HL-60 (cell line): ENCODE measurements at regions not wholly inside any gene's neighbourhood (a gene's known extent, or its start where the extent isn't known, plus 50 kb on each side); places are given as distances from the start of the nearest gene placed in this dataset.

Experiments
- DNase-seq, 2 experiments: peaks; one replicate each; pipeline ENCODE4 v3.0.0-alpha.2; 2010 to 2020; ENCODE audit warnings: low read depth in 1 of 2, low spot score in 1 of 2
- H3K27ac ChIP-seq: fragments of 250-450 bp; sonication (Bioruptor Pico); replicated peaks from 2 replicates; pipeline ENCODE4 v1.5.1; 2020; ENCODE audit warnings: mild to moderate bottlenecking, moderate library complexity
- H3K27me3 ChIP-seq: fragments of 250-450 bp; sonication (Bioruptor Pico); 2 replicates; pipeline ENCODE4 v1.5.1; 2021; ENCODE audit warnings: mild to moderate bottlenecking, moderate library complexity; ENCODE audit not compliant: insufficient read depth, poor library complexity, severe bottlenecking
- H3K4me3 ChIP-seq: replicated peaks from 2 replicates; pipeline ENCODE4 v1.5.1; 2011; ENCODE audit warnings: mild to moderate bottlenecking, control low read depth, low read length; ENCODE audit not compliant: insufficient read depth
- GABPA ChIP-seq: IDR thresholded peaks from 2 replicates; pipeline ENCODE4 v1.6.1; 2012; ENCODE audit warnings: low read depth
- POLR2AphosphoS5 ChIP-seq: IDR thresholded peaks from 2 replicates; pipeline ENCODE4 v1.6.1; 2012; ENCODE audit warnings: low read depth
- SPI1 ChIP-seq: IDR thresholded peaks from 2 replicates; pipeline ENCODE4 v1.6.1; 2012; ENCODE audit warnings: low read depth, mild to moderate bottlenecking, borderline replicate concordance
- TF ChIP-seq, protein P1 (sequence below): IDR thresholded peaks from one replicate; pipeline ENCODE4 v1.5.1; 2011; ENCODE audit warnings: low read length, control low read depth, inconsistent platforms; ENCODE audit not compliant: insufficient read depth
- TF ChIP-seq, protein P2 (sequence below): IDR thresholded peaks from 2 replicates; pipeline ENCODE4 v1.6.1; 2012; ENCODE audit warnings: low read depth; ENCODE audit not compliant: insufficient replicate concordance

DNA sequence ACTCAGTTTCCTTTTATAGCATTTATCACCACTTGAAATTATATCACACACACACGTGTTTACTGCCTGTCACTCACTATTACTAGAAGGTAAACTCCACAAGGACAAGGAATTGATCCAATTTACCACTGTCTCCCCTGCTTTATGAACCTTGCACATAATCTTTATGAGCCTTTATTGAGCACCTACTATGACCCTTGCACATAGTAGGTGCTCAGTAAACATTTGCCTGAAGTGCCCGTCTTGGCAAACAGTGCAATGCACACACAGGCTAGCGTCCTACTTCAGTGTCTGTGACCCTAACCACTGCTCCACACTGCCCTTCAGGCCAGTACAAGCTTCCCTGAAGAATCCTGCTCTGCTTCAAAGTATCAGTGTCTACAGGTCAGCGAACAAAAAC lies 237.7 kb upstream of the TMC3 start:
- Histone ChIP-seq H3K27ac (no peak overlapping the region), H3K4me3 (no peak overlapping the region), H3K27me3 (no peaks in the 10 kb centered on the region)
- no peak for DNase-seq
- no peak for TF ChIP-seq POLR2AphosphoS5
- TF ChIP-seq, protein P1, sequence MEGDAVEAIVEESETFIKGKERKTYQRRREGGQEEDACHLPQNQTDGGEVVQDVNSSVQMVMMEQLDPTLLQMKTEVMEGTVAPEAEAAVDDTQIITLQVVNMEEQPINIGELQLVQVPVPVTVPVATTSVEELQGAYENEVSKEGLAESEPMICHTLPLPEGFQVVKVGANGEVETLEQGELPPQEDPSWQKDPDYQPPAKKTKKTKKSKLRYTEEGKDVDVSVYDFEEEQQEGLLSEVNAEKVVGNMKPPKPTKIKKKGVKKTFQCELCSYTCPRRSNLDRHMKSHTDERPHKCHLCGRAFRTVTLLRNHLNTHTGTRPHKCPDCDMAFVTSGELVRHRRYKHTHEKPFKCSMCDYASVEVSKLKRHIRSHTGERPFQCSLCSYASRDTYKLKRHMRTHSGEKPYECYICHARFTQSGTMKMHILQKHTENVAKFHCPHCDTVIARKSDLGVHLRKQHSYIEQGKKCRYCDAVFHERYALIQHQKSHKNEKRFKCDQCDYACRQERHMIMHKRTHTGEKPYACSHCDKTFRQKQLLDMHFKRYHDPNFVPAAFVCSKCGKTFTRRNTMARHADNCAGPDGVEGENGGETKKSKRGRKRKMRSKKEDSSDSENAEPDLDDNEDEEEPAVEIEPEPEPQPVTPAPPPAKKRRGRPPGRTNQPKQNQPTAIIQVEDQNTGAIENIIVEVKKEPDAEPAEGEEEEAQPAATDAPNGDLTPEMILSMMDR = no peak
- TF ChIP-seq GABPA = no peak
- no peak for TF ChIP-seq SPI1
- TF ChIP-seq, protein P2, sequence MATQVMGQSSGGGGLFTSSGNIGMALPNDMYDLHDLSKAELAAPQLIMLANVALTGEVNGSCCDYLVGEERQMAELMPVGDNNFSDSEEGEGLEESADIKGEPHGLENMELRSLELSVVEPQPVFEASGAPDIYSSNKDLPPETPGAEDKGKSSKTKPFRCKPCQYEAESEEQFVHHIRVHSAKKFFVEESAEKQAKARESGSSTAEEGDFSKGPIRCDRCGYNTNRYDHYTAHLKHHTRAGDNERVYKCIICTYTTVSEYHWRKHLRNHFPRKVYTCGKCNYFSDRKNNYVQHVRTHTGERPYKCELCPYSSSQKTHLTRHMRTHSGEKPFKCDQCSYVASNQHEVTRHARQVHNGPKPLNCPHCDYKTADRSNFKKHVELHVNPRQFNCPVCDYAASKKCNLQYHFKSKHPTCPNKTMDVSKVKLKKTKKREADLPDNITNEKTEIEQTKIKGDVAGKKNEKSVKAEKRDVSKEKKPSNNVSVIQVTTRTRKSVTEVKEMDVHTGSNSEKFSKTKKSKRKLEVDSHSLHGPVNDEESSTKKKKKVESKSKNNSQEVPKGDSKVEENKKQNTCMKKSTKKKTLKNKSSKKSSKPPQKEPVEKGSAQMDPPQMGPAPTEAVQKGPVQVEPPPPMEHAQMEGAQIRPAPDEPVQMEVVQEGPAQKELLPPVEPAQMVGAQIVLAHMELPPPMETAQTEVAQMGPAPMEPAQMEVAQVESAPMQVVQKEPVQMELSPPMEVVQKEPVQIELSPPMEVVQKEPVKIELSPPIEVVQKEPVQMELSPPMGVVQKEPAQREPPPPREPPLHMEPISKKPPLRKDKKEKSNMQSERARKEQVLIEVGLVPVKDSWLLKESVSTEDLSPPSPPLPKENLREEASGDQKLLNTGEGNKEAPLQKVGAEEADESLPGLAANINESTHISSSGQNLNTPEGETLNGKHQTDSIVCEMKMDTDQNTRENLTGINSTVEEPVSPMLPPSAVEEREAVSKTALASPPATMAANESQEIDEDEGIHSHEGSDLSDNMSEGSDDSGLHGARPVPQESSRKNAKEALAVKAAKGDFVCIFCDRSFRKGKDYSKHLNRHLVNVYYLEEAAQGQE = no peak

DNA sequence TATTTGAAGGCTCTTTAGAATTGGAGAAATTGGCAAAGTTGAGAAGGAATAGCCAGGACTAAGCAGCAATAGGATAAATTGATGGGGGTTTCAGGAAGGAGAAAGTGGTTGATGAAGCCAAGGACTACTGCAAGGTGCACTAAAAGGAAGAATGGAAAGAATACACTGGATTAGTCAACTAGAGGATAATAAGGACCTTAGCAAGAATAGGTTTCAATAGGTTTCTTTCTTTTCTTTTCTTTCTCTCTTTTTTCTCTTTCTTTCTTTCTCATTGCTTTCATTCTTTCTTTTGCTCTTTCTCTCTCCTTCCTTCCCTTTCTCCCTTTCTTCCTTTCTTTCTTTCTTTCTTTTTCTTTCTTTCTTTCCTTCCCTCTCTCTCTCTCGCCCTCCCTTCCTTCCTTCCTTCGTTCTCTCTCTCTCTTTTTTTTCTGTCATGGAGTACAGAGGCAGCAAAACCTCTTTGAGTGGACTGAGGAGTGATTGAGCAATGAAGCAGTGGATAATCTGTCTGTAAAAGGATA lies 234.4 kb upstream of the TMC3 start:
- DNase-seq = no peak
- no peak overlapping the region for H3K27ac ChIP-seq
- no peak for TF ChIP-seq SPI1
- TF ChIP-seq GABPA = no peak
- TF ChIP-seq POLR2AphosphoS5 = no peak
- TF ChIP-seq, protein P1 = no peak
- TF ChIP-seq, protein P2 = no peak
- H3K4me3 ChIP-seq = no peak overlapping the region
- no peaks in the 10 kb centered on the region for H3K27me3 ChIP-seq

DNA sequence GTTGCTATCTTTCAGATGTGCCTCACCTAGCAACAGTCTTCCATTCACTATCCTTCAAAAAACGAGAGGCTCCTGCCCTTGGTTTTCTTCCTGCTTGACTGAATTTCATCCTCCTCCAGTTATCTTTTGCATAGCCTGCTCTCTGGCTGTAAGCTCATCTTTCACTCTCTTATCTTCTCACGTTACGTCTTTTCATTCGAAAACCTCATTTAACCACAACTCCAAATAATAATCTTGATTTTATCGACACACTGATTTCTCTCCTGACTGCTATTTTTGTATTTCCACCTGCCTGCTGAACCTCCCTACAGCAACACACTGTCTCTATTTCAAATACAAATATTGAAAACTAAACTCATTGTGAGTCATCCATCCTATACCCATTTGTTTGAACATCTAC lies 230.7 kb upstream of the TMC3 start:
- Histone ChIP-seq H3K27ac (no peak overlapping the region), H3K4me3 (no peak overlapping the region), H3K27me3 (no peaks in the 10 kb centered on the region)
- no peak for TF ChIP-seq POLR2AphosphoS5
- no peak for DNase-seq

DNA sequence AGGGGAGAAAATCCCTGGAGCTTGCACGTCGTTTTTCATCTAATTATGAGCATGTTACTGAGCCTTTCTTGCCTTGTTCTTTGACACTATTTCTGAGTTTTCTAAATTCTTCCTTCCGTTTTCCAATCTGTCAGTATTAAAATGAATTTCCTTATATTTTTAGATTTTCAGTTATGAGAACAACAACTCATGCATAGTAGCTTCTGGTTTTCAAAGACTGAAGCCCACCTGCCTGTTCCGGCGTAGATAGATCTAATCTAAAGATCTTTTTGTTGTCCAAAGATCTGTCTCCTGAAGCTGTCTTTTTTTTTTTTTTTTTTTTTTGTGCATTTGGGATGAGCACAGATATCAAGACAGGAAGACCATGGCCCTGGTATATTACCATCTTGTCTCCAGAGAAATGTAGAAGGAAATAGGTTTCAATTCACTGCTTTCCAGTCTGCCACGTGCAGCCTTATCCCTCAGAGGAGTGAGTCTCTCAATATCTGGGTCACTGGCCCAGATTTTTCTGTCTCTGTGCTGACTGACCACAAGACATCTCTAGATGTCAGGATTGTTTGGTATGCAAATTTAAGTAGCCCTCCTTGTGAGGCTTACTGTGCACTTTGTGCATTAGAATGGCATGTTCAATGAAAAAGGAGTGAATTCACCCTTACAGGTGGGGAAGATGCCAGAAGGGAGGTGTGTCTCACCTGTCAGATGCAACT lies 222.3 kb upstream of the TMC3 start:
- TF ChIP-seq GABPA (no peak), SPI1 (no peak), POLR2AphosphoS5 (no peak)
- TF ChIP-seq, protein P2 = no peak
- TF ChIP-seq, protein P1 = no peak
- Histone ChIP-seq H3K27me3 (no peaks in the 10 kb centered on the region), H3K27ac (no peak overlapping the region), H3K4me3 (no peak overlapping the region)
- DNase-seq = no peak
